K562 (cell line): ENCODE measurements at regions not wholly inside any gene's neighbourhood (a gene's known extent, or its start where the extent isn't known, plus 50 kb on each side); places are given as distances from the start of the nearest gene placed in this dataset.

Source experiments
- ATAC-seq: fragments of 200-7000 bp; cut with Tn5 transposase; 3 replicates; pipeline ENCODE4 v1.9.1; 2020; ENCODE audit warnings: moderate library complexity
- BruUV-seq: library from RNA; stranded (reverse); fragments of 400-500 nt; replicated peaks from 2 replicates; lab custom pipeline; 2021; lab: Mats Ljungman, UMichigan
- CTCF ChIA-PET: fragments of 300-600 bp; formaldehyde crosslinking; extraction: SDS; loops from one replicate; lab custom pipeline; 2021; ENCODE audit warnings: low intra/inter-chr PET ratio; lab: Yijun Ruan, JAX
- POLR2A ChIA-PET: fragments of 300-600, 350-650 bp; sonication (Branson Sonifier 250); formaldehyde crosslinking; extraction: SDS; loops from one replicate; lab custom pipeline; 2021; ENCODE audit warnings: antibody characterized with exemption, inconsistent platforms; lab: Yijun Ruan, JAX
- DNase-seq, 4 experiments: peaks; one replicate each; pipeline versions ENCODE4 v3.0.0 to v3.0.0-alpha.2; 2011 to 2018; ENCODE audit warnings: low spot score in 3 of 4, mixed read lengths in 3 of 4; ENCODE audit errors: extremely low read depth in 1 of 4
- FAIRE-seq: peaks from 2 replicates; lab custom pipeline; 2011; peaks lifted over from hg19 to GRCh38; lab: Jason Lieb, UNC
- H2AFZ ChIP-seq: 2 replicates; pipeline ENCODE4 v1.6.0; 2011; ENCODE audit warnings: low read depth, low read length, control low read depth, inconsistent platforms
- H3K27ac ChIP-seq: fragments of 200-600 bp; 3 replicates; pipeline ENCODE4 v1.8.0; 2011; ENCODE audit warnings: low read depth, mild to moderate bottlenecking, control low read depth, inconsistent platforms, low read length, moderate library complexity, mixed read lengths; ENCODE audit errors: extremely low read depth
- H3K27me3 ChIP-seq, 2 experiments: fragments of 300-600 bp in 1 of 2; 2 replicates in 1 of 2; 3 replicates in 1 of 2; pipeline versions ENCODE4 v1.6.0 to v1.8.0; 2011; ENCODE audit warnings: inconsistent platforms in 2 of 2, low read length in 2 of 2, mild to moderate bottlenecking in 1 of 2, mixed read lengths in 1 of 2, moderate library complexity in 1 of 2; ENCODE audit not compliant: control insufficient read depth in 2 of 2, insufficient read depth in 2 of 2
- H3K36me3 ChIP-seq: fragments of 300-600 bp; 3 replicates; pipeline ENCODE4 v1.8.0; 2011; ENCODE audit warnings: mild to moderate bottlenecking, low read length, inconsistent platforms; ENCODE audit not compliant: control insufficient read depth, insufficient read depth
- H3K4me1 ChIP-seq, 2 experiments: fragments of 200-600 bp in 1 of 2; replicated peaks in 1 of 2; 2 replicates in 1 of 2; 3 replicates in 1 of 2; pipeline versions ENCODE4 v1.5.1 to v1.8.0; 2011; ENCODE audit warnings: inconsistent platforms in 2 of 2, low read length in 2 of 2, mild to moderate bottlenecking in 1 of 2, mixed read lengths in 1 of 2, moderate library complexity in 1 of 2; ENCODE audit not compliant: control insufficient read depth in 2 of 2, insufficient read depth in 2 of 2
- H3K4me2 ChIP-seq: 2 replicates; pipeline ENCODE4 v1.6.1; 2011; ENCODE audit warnings: low read length, control low read depth, inconsistent platforms, mixed read lengths; ENCODE audit not compliant: insufficient read depth
- H3K4me3 ChIP-seq: fragments of 200-600 bp; sonication (generic), shearing (Covaris generic); 2 replicates; pipeline ENCODE4 v1.5.1; 2016; ENCODE audit warnings: control low read depth, inconsistent platforms
- H3K79me2 ChIP-seq: fragments of 200-600 bp; 3 replicates; pipeline ENCODE4 v1.8.0; 2011; ENCODE audit warnings: low read length, inconsistent platforms; ENCODE audit not compliant: control insufficient read depth, insufficient read depth
- H3K9ac ChIP-seq, 2 experiments: 2 replicates each; pipeline versions ENCODE4 v1.6.0 to v1.6.1; 2011; ENCODE audit warnings: low read depth in 2 of 2, low read length in 2 of 2, control low read depth in 1 of 2, inconsistent platforms in 1 of 2, mild to moderate bottlenecking in 1 of 2, mixed read lengths in 1 of 2; ENCODE audit not compliant: insufficient read depth in 1 of 2
- H3K9me1 ChIP-seq: one replicate; pipeline ENCODE4 v1.6.0; 2011; ENCODE audit warnings: inconsistent platforms, mild to moderate bottlenecking, low read length, moderate library complexity; ENCODE audit not compliant: control insufficient read depth, insufficient read depth
- H3K9me3 ChIP-seq: replicated peaks from 2 replicates; pipeline ENCODE4 v1.5.1; 2011; ENCODE audit warnings: low read depth, low read length, inconsistent platforms; ENCODE audit not compliant: control insufficient read depth, insufficient read depth
- H4K20me1 ChIP-seq: replicated peaks from 2 replicates; pipeline ENCODE4 v1.6.1; 2011; ENCODE audit warnings: low read length, inconsistent platforms, mixed read lengths; ENCODE audit not compliant: control insufficient read depth, insufficient read depth
- DEAF1 ChIP-seq: fragments of 450-650 bp; formaldehyde crosslinking; IDR thresholded peaks from 2 replicates; pipeline ENCODE4 v1.4.0; 2020; ENCODE audit warnings: mild to moderate bottlenecking, moderate library complexity
- MAFF ChIP-seq: IDR thresholded peaks from 2 replicates; pipeline ENCODE4 v1.6.1; 2012; ENCODE audit warnings: low read length, improper control_type of control experiment
- NCOA6 ChIP-seq: fragments of 450-650 bp; IDR thresholded peaks from 2 replicates; pipeline ENCODE4 v1.6.1; 2017; ENCODE audit warnings: mild to moderate bottlenecking
- POLR3A ChIP-seq: IDR thresholded peaks from 2 replicates; pipeline ENCODE4 v1.6.1; 2011; ENCODE audit warnings: borderline replicate concordance, mild to moderate bottlenecking, moderate library complexity; ENCODE audit not compliant: insufficient read length, insufficient read depth; ENCODE audit errors: extremely low read depth
- RBM14 ChIP-seq: fragments of 200-400 bp; formaldehyde crosslinking; IDR thresholded peaks from 2 replicates; pipeline ENCODE4 v1.6.1; 2018; ENCODE audit warnings: low read depth, mild to moderate bottlenecking, low read length, moderate library complexity, borderline replicate concordance; ENCODE audit not compliant: insufficient read depth
- SAFB ChIP-seq: fragments of 200-400 bp; formaldehyde crosslinking; IDR thresholded peaks from 2 replicates; pipeline ENCODE4 v1.6.1; 2017; ENCODE audit warnings: low read depth, low read length, borderline replicate concordance
- SOX6 ChIP-seq: fragments of 450-650 bp; IDR thresholded peaks from 2 replicates; pipeline ENCODE4 v1.6.1; 2014; ENCODE audit warnings: mild to moderate bottlenecking
- ZNF41 ChIP-seq: fragments of 250-450 bp; sonication (Bioruptor Pico); conservative IDR thresholded peaks from 2 replicates; pipeline ENCODE4 v1.4.0; 2020; ENCODE audit warnings: mild to moderate bottlenecking
- WGBS: fragments of 100-300 bp; shearing (Covaris generic); methylation state at CpG from one replicate; pipeline ENCODE4 v1.1.6; 2016; ENCODE audit warnings: low coverage, mixed read lengths; ENCODE audit not compliant: insufficient coverage; ENCODE audit errors: missing lambda C conversion rate; 5-methylcytosine and 5-hydroxymethylcytosine counted together
- in situ Hi-C: fragments of 300-500 bp; cut with MboI; formaldehyde crosslinking; loops from 4 replicates; pipeline ENCODE4 v1.15.0; 2018; ENCODE audit warnings: inconsistent platforms, mixed read lengths
- intact Hi-C: fragments of 100-400 bp; cut with micrococcal nuclease; formaldehyde crosslinking; loops from 2 replicates; pipeline ENCODE4 v1.14.2; 2022
- TF ChIP-seq, protein P1 (sequence below): fragments of 250-450 bp; sonication (Bioruptor Pico); IDR thresholded peaks from 2 replicates; pipeline ENCODE4 v1.5.0; 2021; ENCODE audit warnings: mild to moderate bottlenecking, borderline replicate concordance
- TF ChIP-seq, protein P2 (sequence below): fragments of 250-450 bp; sonication (Bioruptor Pico); IDR thresholded peaks from 2 replicates; pipeline ENCODE4 v1.4.0; 2020
- TF ChIP-seq, protein P3 (sequence below), 2 experiments: IDR thresholded peaks; 2 replicates each; pipeline ENCODE4 v1.6.1; 2012; ENCODE audit warnings: improper control_type of control experiment in 2 of 2, low read depth in 2 of 2, low read length in 2 of 2, borderline replicate concordance in 1 of 2

GRCh38 chr20:6613280-6613861 lies 154.1 kb upstream of the BMP2 start:
- Histone ChIP-seq H2AFZ (no peak overlapping the region), H3K9ac (no peak overlapping the region), H3K9me1 (no peaks in the 10 kb centered on the region), H3K27me3 (no peaks in the 10 kb centered on the region), H3K9me3 (no peaks in the 10 kb centered on the region), H3K27ac (no peak overlapping the region), H3K4me1 (no peaks in the 10 kb centered on the region), H3K4me3 (no peak overlapping the region), H4K20me1 (no peaks in the 10 kb centered on the region), H3K4me2 (no peak overlapping the region), H3K36me3 (no peaks in the 10 kb centered on the region), H3K79me2 (no peaks in the 10 kb centered on the region)
- POLR2A ChIA-PET, result interaction anchor here (0.8 kb wide), 1 partner anchor 1439 kb away, joined by 3 read pairs; no protein-coding TSS in a partner anchor
- CTCF ChIA-PET, result no interaction called here
- ATAC-seq (no peak), DNase-seq (no peak), FAIRE-seq (no peak)
- WGBS, result 0% methylated on average over 6 of the region's 8 CpGs
- intact Hi-C loops, result no loop called here
- in situ Hi-C loops, result no loop called here
- BruUV-seq, result no TSS peak
- TF ChIP-seq ZNF41 (CRISPR knock-in tag), result no peak
- TF ChIP-seq MAFF, result no peak
- no peak for TF ChIP-seq SAFB
- no peak for TF ChIP-seq NCOA6
- TF ChIP-seq, protein P1, sequence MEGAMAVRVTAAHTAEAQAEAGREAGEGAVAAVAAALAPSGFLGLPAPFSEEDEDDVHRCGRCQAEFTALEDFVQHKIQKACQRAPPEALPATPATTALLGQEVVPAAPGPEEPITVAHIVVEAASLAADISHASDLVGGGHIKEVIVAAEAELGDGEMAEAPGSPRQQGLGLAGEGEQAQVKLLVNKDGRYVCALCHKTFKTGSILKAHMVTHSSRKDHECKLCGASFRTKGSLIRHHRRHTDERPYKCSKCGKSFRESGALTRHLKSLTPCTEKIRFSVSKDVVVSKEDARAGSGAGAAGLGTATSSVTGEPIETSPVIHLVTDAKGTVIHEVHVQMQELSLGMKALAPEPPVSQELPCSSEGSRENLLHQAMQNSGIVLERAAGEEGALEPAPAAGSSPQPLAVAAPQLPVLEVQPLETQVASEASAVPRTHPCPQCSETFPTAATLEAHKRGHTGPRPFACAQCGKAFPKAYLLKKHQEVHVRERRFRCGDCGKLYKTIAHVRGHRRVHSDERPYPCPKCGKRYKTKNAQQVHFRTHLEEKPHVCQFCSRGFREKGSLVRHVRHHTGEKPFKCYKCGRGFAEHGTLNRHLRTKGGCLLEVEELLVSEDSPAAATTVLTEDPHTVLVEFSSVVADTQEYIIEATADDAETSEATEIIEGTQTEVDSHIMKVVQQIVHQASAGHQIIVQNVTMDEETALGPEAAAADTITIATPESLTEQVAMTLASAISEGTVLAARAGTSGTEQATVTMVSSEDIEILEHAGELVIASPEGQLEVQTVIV (CRISPR knock-in tag), result no peak
- TF ChIP-seq, protein P2, sequence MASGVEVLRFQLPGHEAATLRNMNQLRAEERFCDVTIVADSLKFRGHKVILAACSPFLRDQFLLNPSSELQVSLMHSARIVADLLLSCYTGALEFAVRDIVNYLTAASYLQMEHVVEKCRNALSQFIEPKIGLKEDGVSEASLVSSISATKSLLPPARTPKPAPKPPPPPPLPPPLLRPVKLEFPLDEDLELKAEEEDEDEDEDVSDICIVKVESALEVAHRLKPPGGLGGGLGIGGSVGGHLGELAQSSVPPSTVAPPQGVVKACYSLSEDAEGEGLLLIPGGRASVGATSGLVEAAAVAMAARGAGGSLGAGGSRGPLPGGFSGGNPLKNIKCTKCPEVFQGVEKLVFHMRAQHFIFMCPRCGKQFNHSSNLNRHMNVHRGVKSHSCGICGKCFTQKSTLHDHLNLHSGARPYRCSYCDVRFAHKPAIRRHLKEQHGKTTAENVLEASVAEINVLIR (CRISPR knock-in tag), result no peak
- TF ChIP-seq RBM14, result no peak
- TF ChIP-seq, protein P3, sequence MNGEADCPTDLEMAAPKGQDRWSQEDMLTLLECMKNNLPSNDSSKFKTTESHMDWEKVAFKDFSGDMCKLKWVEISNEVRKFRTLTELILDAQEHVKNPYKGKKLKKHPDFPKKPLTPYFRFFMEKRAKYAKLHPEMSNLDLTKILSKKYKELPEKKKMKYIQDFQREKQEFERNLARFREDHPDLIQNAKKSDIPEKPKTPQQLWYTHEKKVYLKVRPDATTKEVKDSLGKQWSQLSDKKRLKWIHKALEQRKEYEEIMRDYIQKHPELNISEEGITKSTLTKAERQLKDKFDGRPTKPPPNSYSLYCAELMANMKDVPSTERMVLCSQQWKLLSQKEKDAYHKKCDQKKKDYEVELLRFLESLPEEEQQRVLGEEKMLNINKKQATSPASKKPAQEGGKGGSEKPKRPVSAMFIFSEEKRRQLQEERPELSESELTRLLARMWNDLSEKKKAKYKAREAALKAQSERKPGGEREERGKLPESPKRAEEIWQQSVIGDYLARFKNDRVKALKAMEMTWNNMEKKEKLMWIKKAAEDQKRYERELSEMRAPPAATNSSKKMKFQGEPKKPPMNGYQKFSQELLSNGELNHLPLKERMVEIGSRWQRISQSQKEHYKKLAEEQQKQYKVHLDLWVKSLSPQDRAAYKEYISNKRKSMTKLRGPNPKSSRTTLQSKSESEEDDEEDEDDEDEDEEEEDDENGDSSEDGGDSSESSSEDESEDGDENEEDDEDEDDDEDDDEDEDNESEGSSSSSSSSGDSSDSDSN (IDR thresholded peaks at IDR 0.05; ENCODE audit: borderline replicate concordance in 1 of 2, low read depth in 2 of 2, low read length in 2 of 2), result no peak
- no peak for TF ChIP-seq SOX6
- TF ChIP-seq POLR3A, result no peak
- no peak for TF ChIP-seq DEAF1 (CRISPR knock-in tag)
